22Rv1 (cell line): ENCODE measurements at regions not wholly inside any gene's neighbourhood (a gene's known extent, or its start where the extent isn't known, plus 50 kb on each side); places are given as distances from the start of the nearest gene placed in this dataset.

ENCODE experiments used
- CTCF ChIP-seq: fragments of 450-650 bp; IDR thresholded peaks from 2 replicates; pipeline ENCODE4 v1.5.1; 2017; ENCODE audit warnings: mild to moderate bottlenecking
- ZFX ChIP-seq: fragments of 450-650 bp; IDR thresholded peaks from 2 replicates; pipeline ENCODE4 v1.6.1; 2017; ENCODE audit warnings: antibody characterized with exemption, borderline replicate concordance

GRCh38 chr3:6508410-6508759 lies 352.5 kb upstream of the GRM7 start:
- TF ChIP-seq CTCF = no peak
- TF ChIP-seq ZFX = no peak
